HepG2 (cell line): ENCODE measurements at regions not wholly inside any gene's neighbourhood (a gene's known extent, or its start where the extent isn't known, plus 50 kb on each side); places are given as distances from the start of the nearest gene placed in this dataset.

ENCODE experiments used
- CBX5 ChIP-seq: sonication (generic); formaldehyde crosslinking; IDR thresholded peaks from 2 replicates; pipeline ENCODE4 v1.4.0; 2020; ENCODE audit warnings: missing genetic modification reagents, borderline replicate concordance
- ERF ChIP-seq: IDR thresholded peaks from 2 replicates; pipeline ENCODE4 v1.6.1; 2018; ENCODE audit warnings: missing biosample characterization, missing genetic modification reagents
- ESRRA ChIP-seq: sonication (generic); formaldehyde crosslinking; IDR thresholded peaks from 2 replicates; pipeline ENCODE4 v1.5.1; 2020; ENCODE audit warnings: mild to moderate bottlenecking, low read depth, missing genetic modification reagents
- HOXA3 ChIP-seq: sonication (generic); formaldehyde crosslinking; IDR thresholded peaks from 2 replicates; pipeline ENCODE4 v1.5.0; 2020; ENCODE audit warnings: missing genetic modification reagents
- RARG ChIP-seq: sonication (generic); formaldehyde crosslinking; IDR thresholded peaks from 2 replicates; pipeline ENCODE4 v1.4.0; 2020; ENCODE audit warnings: low read depth, mild to moderate bottlenecking, missing genetic modification reagents
- REL ChIP-seq: sonication (generic); formaldehyde crosslinking; conservative IDR thresholded peaks from 2 replicates; pipeline ENCODE4 v1.8.0; 2022; ENCODE audit warnings: mild to moderate bottlenecking, missing genetic modification reagents, moderate library complexity
- SIX1 ChIP-seq: sonication (generic); formaldehyde crosslinking; IDR thresholded peaks from 2 replicates; pipeline ENCODE4 v1.4.0; 2020; ENCODE audit warnings: missing genetic modification reagents, borderline replicate concordance
- TP53 ChIP-seq: sonication (generic); formaldehyde crosslinking; conservative IDR thresholded peaks from 2 replicates; pipeline ENCODE4 v1.4.0; 2020; ENCODE audit warnings: missing genetic modification reagents
- ZNF253 ChIP-seq: sonication (generic); formaldehyde crosslinking; IDR thresholded peaks from 2 replicates; pipeline ENCODE4 v1.8.0; 2022; ENCODE audit warnings: mild to moderate bottlenecking, missing genetic modification reagents, borderline replicate concordance
- ZNF446 ChIP-seq: sonication (generic); formaldehyde crosslinking; IDR thresholded peaks from 2 replicates; pipeline ENCODE4 v1.5.0; 2020; ENCODE audit warnings: mild to moderate bottlenecking, missing genetic modification reagents
- ZNF678 ChIP-seq: sonication (generic); formaldehyde crosslinking; IDR thresholded peaks from 2 replicates; pipeline ENCODE4 v1.4.0; 2020; ENCODE audit warnings: mild to moderate bottlenecking, missing genetic modification reagents
- ZNF766 ChIP-seq: sonication (generic); formaldehyde crosslinking; IDR thresholded peaks from 2 replicates; pipeline ENCODE4 v1.5.0; 2020; ENCODE audit warnings: missing genetic modification reagents, borderline replicate concordance
- TF ChIP-seq, protein P1 (sequence below): sonication (generic); formaldehyde crosslinking; IDR thresholded peaks from 2 replicates; pipeline ENCODE4 v1.9.0; 2021; ENCODE audit warnings: mild to moderate bottlenecking, missing genetic modification reagents
- TF ChIP-seq, protein P2 (sequence below): sonication (generic); formaldehyde crosslinking; IDR thresholded peaks from 2 replicates; pipeline ENCODE4 v1.9.0; 2021; ENCODE audit warnings: missing genetic modification reagents, borderline replicate concordance
- TF ChIP-seq, protein P3 (sequence below): sonication (generic); formaldehyde crosslinking; IDR thresholded peaks from 2 replicates; pipeline ENCODE4 v1.4.0; 2020; ENCODE audit warnings: missing genetic modification reagents
- TF ChIP-seq, protein P4 (sequence below): sonication (generic); formaldehyde crosslinking; conservative IDR thresholded peaks from 2 replicates; pipeline ENCODE4 v1.8.0; 2022; ENCODE audit warnings: mild to moderate bottlenecking, moderate library complexity, missing genetic modification reagents

DNA sequence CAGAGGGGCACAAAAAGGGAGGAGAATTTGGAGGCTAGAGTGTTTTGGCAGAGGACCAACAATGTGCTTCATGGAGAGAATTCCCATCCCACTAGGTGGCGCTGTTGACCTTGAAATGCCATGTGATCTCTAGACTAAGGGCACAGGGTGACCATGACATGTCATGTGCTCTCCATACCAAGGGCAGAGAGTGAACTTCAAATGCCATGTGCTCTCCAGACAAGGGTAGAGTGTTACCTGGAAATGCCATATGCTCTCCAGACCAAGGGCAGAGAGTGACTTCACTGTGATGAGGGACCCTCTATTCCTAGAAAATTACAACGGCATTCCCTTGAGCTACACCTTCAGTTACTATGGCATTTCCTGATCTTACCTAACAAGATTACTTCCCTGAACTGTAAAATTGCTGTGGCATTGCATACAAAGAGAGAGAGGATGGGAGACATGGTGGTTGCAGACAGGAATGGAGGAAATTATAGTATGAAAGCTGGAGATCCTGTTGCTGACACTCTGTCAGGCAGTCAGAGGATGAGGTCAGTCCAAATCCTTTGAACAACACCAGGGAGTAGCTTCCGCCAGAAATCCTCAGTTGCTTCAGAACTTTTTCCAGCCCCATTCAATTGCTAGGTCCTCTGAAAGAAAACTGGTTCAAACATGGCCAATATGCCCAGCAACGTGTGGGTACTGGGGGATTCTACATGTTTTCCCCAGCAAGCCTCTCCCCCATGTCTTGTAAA, 60.9 kb upstream of the ACSM6 start (continued):
- TF ChIP-seq, protein P1, sequence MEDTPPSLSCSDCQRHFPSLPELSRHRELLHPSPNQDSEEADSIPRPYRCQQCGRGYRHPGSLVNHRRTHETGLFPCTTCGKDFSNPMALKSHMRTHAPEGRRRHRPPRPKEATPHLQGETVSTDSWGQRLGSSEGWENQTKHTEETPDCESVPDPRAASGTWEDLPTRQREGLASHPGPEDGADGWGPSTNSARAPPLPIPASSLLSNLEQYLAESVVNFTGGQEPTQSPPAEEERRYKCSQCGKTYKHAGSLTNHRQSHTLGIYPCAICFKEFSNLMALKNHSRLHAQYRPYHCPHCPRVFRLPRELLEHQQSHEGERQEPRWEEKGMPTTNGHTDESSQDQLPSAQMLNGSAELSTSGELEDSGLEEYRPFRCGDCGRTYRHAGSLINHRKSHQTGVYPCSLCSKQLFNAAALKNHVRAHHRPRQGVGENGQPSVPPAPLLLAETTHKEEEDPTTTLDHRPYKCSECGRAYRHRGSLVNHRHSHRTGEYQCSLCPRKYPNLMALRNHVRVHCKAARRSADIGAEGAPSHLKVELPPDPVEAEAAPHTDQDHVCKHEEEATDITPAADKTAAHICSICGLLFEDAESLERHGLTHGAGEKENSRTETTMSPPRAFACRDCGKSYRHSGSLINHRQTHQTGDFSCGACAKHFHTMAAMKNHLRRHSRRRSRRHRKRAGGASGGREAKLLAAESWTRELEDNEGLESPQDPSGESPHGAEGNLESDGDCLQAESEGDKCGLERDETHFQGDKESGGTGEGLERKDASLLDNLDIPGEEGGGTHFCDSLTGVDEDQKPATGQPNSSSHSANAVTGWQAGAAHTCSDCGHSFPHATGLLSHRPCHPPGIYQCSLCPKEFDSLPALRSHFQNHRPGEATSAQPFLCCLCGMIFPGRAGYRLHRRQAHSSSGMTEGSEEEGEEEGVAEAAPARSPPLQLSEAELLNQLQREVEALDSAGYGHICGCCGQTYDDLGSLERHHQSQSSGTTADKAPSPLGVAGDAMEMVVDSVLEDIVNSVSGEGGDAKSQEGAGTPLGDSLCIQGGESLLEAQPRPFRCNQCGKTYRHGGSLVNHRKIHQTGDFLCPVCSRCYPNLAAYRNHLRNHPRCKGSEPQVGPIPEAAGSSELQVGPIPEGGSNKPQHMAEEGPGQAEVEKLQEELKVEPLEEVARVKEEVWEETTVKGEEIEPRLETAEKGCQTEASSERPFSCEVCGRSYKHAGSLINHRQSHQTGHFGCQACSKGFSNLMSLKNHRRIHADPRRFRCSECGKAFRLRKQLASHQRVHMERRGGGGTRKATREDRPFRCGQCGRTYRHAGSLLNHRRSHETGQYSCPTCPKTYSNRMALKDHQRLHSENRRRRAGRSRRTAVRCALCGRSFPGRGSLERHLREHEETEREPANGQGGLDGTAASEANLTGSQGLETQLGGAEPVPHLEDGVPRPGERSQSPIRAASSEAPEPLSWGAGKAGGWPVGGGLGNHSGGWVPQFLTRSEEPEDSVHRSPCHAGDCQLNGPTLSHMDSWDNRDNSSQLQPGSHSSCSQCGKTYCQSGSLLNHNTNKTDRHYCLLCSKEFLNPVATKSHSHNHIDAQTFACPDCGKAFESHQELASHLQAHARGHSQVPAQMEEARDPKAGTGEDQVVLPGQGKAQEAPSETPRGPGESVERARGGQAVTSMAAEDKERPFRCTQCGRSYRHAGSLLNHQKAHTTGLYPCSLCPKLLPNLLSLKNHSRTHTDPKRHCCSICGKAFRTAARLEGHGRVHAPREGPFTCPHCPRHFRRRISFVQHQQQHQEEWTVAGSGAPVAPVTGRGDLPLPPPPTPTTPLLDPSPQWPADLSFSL (CRISPR knock-in tag): no peak
- no peak for TF ChIP-seq ZNF253 (CRISPR knock-in tag)
- peak; percentile 91 for TF ChIP-seq CBX5 (CRISPR knock-in tag)
- TF ChIP-seq TP53 (CRISPR knock-in tag): no peak
- no peak for TF ChIP-seq ESRRA
- no peak for TF ChIP-seq REL (CRISPR knock-in tag)
- TF ChIP-seq HOXA3 (CRISPR knock-in tag): peak; percentile 33; the same call in 1 of the 2 replicates
- TF ChIP-seq ERF (CRISPR knock-in tag): peak; percentile 50; the same call in 1 of the 2 replicates
- no peak for TF ChIP-seq ZNF446
- TF ChIP-seq, protein P2, sequence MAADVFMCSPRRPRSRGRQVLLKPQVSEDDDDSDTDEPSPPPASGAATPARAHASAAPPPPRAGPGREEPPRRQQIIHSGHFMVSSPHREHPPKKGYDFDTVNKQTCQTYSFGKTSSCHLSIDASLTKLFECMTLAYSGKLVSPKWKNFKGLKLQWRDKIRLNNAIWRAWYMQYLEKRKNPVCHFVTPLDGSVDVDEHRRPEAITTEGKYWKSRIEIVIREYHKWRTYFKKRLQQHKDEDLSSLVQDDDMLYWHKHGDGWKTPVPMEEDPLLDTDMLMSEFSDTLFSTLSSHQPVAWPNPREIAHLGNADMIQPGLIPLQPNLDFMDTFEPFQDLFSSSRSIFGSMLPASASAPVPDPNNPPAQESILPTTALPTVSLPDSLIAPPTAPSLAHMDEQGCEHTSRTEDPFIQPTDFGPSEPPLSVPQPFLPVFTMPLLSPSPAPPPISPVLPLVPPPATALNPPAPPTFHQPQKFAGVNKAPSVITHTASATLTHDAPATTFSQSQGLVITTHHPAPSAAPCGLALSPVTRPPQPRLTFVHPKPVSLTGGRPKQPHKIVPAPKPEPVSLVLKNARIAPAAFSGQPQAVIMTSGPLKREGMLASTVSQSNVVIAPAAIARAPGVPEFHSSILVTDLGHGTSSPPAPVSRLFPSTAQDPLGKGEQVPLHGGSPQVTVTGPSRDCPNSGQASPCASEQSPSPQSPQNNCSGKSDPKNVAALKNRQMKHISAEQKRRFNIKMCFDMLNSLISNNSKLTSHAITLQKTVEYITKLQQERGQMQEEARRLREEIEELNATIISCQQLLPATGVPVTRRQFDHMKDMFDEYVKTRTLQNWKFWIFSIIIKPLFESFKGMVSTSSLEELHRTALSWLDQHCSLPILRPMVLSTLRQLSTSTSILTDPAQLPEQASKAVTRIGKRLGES (CRISPR knock-in tag): no peak
- TF ChIP-seq, protein P3, sequence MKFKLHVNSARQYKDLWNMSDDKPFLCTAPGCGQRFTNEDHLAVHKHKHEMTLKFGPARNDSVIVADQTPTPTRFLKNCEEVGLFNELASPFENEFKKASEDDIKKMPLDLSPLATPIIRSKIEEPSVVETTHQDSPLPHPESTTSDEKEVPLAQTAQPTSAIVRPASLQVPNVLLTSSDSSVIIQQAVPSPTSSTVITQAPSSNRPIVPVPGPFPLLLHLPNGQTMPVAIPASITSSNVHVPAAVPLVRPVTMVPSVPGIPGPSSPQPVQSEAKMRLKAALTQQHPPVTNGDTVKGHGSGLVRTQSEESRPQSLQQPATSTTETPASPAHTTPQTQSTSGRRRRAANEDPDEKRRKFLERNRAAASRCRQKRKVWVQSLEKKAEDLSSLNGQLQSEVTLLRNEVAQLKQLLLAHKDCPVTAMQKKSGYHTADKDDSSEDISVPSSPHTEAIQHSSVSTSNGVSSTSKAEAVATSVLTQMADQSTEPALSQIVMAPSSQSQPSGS: peak; percentile 17; the same call in 1 of the 2 replicates
- TF ChIP-seq ZNF678: no peak
- no peak; the same call in 1 of the 2 replicates for TF ChIP-seq SIX1
- TF ChIP-seq ZNF766 (CRISPR knock-in tag): no peak
- TF ChIP-seq RARG (CRISPR knock-in tag): no peak
- TF ChIP-seq, protein P4, sequence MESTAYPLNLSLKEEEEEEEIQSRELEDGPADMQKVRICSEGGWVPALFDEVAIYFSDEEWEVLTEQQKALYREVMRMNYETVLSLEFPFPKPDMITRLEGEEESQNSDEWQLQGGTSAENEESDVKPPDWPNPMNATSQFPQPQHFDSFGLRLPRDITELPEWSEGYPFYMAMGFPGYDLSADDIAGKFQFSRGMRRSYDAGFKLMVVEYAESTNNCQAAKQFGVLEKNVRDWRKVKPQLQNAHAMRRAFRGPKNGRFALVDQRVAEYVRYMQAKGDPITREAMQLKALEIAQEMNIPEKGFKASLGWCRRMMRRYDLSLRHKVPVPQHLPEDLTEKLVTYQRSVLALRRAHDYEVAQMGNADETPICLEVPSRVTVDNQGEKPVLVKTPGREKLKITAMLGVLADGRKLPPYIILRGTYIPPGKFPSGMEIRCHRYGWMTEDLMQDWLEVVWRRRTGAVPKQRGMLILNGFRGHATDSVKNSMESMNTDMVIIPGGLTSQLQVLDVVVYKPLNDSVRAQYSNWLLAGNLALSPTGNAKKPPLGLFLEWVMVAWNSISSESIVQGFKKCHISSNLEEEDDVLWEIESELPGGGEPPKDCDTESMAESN: no peak
